CD4-positive, alpha-beta T cell treated with Interleukin-6 at 100 ng/mL for 8 hours (primary cell): ENCODE measurements at regions not wholly inside any gene's neighbourhood (a gene's known extent, or its start where the extent isn't known, plus 50 kb on each side); places are given as distances from the start of the nearest gene placed in this dataset.

Source experiments
- DNase-seq: peaks from one replicate; pipeline ENCODE4 v3.0.0-alpha.2; 2020; ENCODE audit warnings: mixed read lengths, low spot score

DNA sequence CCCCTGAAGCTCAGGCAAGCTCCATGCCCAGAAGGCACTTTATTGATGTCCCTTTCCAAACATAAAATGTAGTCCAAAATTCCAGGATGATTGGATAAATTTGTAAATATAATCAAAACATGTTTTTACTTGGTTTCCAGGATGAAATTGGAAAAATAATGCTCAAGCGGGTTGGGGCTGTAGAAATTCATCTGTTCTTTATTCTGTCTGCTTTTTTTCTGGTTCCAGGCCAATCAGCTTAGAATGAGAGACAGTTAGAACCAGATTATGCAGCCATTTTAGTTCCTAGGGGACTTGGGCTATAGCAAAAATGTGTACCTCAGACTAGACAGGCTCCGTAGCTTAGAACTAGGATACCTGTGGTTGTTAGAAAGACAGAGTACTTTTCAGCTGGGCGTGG, 450.8 kb downstream of the MCTP2 start:
- DNase-seq, result no peak

DNA sequence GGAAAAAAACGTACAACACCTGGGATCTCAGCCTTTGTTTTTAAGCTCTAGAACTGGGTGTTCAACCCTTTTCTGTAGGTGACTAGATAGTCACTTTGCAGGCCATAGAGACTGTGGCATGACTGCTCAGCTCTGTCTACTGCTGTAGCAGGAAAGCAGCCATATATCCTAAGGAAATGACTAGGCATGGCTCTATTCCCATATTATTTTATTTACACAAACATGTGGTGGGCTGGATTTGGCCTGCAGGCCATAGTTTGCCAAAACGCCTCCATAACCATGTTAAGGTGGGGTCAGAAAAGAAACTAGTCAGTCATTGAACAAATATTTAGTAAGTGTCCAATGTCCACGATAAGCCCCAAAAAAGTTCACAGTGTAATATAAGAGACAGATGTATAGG, 452.5 kb downstream of the MCTP2 start:
- DNase-seq, result no peak

DNA sequence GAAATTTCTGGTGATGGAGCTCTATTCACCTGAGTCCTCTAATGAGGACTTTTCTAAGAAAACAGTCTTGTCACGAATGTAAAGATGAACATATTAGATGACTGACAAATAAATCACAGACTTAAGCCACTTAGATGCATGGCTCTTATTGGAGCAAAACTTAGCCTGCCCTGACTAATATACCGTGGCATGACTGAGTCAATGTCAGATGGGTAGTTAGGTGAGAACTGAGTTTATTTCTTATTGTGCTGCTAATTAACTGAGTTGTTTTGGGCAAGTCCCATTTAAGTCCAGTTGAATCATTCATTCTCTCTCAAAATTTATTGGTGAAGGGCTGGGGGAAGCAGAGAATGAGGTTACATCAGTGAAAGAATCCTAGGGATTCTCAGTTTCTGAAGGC, 459.8 kb downstream of the MCTP2 start:
- no peak for DNase-seq

DNA sequence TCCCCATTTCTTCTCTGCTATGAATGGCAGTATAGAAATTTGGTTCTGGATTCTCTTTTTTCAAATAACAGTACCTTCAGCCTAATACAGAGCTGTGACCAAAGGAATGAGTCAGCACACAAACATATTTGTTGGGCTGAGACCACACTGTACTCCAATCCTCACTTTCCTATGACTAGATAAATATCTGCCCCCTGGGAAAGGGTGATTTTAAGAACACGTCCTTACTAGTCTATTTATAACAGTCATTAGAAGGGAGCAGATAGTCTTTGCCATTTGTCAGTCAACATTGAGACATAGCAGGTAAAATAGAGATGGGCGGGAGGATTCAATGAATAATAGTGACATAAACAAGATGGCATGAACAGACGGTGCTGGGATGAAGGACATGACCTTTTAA, 461.3 kb downstream of the MCTP2 start:
- DNase-seq, result no peak

DNA sequence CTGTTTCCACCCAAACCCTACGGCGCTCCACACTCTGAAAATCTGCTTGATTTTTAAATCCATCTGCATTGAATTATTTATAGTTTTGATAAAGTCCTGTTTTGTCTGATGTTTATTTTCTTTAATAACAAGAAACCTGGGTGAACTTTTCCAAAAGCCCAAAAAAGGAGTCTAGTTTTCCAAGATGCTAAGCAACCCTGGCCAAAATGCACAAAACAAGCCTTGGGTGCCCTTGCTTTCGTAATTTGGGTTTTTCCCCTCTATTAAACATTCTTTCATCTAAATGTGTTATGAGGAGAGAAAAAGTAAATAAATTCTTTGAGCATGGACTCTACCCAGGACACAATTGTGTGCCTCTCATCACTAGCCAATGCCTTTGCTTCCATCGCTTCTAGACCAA, 468.9 kb downstream of the MCTP2 start:
- DNase-seq, result no peak

DNA sequence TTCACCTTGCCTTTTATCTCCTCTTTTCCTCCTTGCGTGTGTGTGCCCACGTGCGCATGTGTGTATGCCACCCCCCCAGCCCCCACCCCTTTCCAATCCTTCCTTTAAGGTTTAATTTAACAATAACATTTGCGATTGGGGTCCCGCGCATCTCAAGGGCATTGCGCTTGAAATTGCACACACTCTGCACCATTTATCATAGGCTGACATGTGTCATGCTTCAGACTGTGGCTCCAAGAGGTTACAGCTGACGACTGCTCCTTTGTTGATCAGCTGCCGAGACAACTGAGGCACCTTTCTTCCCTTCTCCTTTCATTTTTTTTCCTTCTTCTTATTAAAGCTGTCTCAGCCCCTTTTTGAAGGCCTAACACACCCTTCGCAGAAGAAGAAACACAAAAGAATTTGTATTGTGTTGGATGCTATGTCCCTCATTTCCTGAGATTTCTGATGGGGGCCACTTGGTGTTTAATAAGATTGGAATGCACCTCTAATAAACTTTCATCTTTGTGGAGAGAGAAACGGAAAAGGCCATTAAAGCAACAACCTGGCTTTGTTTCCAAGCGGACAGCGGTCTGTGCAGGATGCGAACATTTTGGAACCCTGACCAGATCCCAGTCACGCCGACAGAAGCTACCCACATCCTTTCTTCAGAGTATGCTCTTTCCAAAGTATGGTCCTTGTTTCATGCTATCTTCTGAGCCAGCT, 470.1 kb downstream of the MCTP2 start:
- DNase-seq, result no peak

DNA sequence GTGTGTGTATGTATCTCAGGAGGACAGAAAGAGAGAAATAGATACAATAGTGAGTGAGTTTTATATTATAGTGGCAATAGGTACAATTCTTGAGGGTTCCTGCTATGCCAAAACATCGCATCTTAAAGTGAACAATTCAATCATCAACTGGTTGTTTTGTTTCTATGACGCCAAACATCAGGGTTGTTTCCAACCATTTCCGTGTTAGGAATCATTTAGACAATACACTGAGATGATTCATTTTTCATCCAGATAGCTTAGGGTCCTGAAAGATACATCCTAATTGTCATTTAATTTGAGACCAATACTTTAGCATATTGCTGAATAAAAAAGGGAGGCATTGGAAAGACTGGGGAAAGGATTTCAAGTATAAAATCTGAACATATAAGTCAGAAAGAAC, 472.2 kb downstream of the MCTP2 start:
- DNase-seq, result no peak

DNA sequence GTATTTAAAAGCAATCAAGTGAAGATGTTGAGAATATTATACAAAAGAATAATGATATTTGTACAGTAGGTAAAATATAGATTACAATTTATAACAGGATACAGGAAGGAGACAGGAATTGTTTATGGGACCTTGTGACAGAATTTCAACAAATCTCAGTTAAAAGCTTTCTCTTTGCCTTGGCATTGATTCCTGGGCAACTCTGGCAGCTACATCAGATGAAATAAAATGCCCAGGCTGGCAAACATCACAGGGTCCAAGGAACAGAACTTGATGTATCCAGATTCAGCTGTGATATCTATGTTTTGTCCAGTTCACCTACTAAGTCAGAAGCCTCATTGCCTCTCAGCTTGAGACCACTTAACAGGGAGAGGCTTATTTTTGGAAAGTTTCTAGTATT, 473.1 kb downstream of the MCTP2 start:
- DNase-seq, result no peak

DNA sequence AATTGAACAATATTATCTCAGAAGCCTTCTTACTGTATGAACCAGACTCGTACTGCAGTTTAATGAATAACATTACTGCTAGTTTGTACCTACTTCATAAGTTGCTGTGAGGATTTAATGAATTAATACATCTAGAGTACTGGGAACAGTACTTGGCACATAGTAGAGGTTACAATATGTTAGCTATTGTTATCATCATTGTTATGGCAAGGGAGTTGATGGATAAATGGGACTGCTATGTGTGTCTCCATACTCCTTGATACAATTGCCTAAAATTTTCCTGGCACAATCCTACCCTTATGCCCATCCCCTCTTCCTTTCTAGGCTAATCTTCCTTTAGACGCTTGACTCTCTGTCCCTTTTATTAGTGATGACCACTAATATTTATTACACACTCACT, 473.6 kb downstream of the MCTP2 start:
- no peak for DNase-seq

DNA sequence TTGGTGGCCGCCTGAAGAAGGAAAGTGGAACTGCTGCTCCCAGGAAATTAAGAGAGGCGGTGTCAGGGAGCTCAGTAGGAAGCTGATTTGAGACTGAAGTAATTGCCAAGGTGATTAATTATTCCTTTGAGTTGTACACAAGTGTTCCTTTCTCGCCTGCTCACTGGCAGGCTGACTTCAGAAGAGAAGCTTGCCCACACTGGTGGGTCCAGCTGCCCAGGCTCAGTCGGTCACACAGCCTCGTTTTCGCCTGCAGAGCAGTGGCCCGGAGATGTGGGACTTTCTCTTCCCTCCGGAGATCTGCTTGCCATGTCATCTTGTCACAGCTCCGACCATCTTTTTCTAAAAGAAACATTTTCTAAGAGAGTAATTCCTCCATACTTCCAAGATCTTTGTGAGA, 478.0 kb downstream of the MCTP2 start:
- DNase-seq, result no peak

DNA sequence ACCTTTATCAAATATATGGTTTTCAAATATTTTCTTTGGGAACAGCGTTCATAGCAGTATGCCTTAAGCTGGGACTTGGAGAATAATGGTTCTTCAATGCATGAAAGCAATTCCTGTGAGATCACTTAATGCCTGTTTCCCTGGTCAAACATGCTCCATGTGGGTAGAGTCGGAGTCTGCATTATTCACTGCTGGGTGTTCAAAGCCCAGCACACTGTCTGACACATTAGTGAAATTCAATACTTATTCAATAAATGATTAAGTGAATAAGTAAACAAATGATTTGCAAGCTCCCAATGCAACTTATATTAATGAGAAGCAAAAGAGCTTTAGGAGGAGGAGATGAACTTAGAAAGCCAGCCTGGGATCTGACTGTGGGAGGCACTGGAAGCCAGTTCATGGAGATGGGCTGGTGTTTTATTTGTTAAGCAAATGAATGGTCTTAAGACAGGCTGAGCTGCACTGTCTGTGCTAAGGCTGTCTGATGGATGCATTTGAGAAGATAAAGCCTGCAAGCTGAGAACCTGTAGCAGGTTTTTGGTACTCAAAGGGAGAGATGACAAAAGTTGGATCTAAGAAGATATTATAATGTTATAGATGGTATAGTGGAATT, 490.8 kb downstream of the MCTP2 start:
- no peak for DNase-seq

DNA sequence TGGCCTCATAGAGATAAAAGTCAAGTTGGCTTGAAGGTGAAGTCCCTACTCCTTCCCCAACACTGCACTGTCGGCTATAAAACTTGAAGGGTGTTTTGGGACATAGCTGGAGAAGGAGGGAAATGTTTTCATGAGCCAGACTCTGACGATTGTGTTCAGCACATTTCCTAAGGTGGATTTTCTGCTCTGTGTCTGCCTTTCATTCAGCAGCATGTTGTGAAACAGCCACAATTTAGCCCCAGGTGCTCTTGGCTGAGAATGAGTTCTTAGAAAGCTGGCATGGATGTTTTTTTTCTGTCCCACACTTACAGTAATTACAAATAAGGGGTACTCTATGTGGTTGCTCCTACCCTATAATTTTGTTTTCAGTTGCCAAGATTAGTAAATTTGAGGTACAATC, 492.4 kb downstream of the MCTP2 start:
- no peak for DNase-seq

DNA sequence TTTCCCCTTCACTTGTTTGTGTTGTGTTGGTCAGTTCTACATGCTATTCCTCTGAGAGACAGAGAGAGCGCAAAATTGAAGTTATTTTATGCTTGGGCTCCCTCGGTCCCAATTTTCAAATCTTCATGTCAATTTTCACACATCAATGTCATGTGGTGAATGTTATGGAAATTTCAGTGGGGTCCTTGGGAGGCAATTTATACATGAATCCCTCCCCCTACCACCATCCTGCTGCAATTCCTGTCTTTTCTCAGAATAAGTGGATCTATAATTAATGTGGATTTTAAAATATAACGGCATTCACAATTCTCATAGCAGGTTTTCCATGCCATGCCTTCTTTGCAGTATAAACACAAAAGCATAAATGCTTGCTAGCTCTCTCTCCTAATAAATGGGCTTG, 499.9 kb downstream of the MCTP2 start:
- no peak for DNase-seq

DNA sequence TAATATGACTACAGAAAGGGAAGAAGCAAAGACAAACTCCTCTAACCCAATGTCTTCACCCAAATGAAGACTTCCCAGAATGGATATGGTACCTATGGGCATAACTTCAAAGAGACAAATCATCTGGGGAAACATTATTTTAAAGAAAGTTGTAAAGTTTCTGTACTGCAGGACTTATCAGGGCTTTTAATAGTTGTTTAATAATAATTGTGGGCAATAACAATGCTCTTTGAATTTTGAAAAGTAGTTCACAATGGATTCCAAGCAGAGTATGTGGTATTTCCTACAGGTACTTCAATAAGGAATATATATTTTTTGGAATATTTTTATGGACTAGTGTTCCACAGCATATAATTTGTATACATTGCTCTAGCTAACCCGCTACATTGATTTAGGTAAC, 503.1 kb downstream of the MCTP2 start:
- no peak for DNase-seq

DNA sequence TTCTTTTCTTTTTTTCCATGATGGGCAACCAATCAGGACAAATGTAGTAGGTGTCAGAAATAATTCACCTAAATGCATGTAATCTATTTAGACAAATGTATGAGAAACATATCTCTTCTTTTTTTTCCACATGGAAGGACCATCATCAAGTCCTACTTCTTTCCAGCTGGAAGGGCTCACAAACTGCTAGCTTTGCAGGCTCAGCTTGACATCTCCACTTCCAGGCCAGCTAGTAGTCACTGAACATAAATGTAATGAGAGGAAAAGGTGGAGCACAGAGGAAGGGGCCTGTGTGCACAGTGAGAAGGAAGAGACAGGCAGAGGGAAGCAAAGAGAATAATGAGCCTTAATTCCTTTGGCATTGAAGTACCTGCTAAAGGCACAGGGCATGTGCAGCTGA, 504.9 kb downstream of the MCTP2 start:
- DNase-seq, result no peak

DNA sequence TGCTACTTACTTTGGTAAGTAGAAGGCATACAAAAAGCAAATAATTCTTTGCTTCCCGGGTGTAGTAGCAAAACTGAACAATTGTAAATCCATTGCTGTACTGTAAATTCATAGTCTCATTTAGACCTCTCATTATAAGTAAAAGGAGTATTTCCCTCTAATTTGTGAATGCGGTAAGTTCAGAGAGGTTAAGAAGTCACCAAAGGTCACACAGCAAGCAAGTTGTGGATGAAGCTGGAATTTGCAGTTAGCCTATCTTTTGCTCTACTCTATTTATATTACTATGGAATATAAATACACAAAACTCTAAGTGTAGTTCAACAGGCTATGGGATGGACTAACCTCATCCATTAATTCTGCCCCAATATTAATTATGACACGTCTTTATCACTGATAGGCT, 508.3 kb downstream of the MCTP2 start:
- DNase-seq, result no peak

DNA sequence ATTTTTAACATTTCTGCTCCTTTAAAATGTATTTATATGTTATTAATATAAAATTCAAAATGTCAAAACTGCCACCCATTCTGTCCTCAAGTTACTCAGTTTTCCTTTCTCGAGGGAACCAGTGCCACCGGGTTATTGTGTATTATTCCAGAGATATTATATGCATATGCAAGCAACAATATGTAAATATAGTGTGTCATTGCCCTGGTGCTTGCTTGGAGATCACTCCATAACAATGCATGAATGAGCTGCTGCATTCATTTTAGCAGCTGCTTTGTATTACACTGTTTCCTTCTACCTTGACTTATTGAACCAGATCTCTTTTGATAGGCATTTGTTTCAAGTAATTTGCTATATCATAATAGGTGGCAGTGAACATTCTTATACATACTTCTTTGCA, 509.1 kb downstream of the MCTP2 start:
- no peak for DNase-seq

DNA sequence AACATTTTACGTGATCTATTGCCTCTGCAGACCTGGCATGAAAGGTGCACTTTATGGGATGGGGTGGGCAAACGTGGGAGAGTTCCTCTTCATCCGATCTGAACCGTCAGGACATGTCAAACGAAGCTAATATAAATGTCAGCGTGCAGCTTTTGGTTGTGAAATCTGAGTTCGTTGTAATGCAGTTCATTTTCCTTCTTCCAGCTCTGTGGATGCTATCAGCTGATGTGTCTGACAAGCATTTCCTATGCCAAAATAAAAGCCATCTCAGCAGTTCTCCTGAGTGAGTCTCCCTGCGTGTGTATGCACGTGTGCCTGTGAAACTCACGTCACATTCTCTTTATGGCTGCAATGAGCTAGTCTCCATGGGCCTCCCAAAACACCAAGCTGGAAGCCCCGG, 512.3 kb downstream of the MCTP2 start:
- DNase-seq, result no peak

DNA sequence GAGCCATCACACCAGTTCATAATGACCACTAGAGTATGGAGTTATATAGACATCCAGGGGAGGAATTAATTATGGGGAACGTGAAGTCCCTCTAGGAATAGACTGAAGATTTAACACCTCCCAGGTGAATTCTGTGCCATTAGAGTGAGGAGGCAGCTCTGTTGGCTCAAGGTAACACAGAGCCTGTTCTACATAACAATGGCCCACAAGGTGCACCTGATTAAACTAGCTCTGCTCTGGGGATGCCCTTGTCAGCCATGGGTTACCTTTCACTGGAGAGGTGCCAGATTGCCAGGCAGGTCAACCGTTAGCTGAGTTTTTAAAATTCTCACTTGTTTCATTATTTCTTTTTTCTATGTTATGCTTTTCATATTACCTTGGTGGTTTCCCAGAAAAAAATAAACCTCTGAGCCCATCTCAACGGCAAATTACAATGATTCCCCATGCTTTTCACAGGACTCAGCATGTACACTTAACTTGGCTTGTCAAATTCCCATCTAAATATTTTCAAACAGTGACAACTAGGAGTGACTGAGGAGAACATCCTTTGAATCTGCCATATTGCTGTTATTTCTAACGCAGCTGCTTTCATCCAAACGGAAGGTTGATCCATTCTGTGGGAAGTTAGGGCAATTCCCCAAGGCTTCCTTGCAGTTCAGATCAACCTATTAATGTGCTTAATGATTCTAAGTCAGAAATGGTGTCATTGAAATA, 512.9 kb downstream of the MCTP2 start:
- DNase-seq, result no peak

DNA sequence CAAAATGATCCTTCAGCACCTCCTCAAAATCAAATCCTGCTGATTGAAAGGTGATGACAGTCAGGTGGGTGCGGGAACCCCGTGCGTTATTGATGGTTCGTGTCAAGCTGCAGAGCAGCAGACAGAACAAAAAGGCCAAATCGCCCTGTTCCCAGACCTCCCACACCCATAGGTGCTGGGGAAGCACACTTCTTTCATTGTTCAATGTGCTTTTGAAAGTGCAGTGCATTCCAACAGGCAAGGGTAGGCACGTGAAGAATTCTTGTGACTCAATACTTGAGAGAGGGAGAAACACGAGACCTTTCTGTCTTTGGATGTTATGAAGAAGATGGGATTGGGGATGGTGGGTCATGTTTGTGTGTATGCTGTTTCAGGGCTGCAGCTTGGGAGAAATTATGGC, 514.0 kb downstream of the MCTP2 start:
- no peak for DNase-seq

DNA sequence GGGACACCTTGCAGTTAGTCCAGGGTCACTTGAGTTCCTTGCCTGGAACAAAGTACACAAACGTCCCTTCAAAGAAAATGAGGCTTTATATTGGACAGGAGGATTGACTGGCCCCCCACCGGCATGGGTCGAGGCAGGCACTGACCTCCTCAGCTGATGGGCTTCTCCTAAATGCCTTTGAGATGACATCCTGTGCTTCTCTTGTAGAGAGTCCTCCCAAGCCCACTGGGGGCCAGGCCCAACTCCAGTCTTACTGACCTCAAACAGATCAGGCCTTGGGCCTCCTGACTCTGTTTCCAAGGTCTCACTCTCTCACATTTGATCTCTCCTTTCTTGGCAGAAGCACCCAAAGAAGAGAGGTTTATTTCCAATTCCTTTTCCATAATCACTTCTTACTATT, 516.1 kb downstream of the MCTP2 start:
- no peak for DNase-seq

DNA sequence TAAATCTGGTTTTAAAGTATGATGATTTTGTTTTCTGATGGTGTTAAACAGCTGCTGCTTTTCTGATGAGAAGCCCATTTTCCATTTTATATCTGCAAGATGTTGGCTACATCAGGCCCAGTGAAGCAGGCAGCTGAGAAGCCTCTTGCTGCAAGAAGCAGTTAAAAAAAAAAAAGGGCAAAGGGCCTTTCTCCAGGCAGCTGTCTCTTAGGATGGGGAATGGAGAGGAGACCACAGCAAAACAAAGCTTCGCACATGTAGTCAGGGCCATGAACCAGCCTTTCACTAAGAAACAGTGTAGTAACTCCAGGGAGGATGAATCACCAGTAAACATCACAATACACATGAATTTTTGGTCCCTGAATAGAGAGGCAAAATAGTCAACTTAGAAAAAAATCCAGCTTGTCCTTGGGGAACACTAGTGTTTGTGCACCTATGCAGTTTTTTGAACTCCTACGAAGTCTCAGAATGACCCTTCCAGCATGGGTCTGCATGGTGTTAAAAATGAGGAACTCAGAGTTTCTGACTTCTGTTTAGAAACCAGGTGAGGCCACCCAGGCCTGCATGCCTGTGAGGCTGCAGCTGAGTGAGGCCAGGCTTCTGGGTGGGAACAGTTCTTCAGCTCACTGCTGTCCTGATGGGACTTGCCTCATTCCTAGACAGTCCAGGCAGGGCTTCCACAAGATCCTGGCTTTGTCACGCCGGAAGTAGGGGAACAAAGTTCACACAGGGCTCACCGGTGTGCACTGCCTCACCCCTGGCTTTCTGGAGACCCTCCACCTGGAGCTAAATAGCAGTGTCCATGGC, 518.7 kb downstream of the MCTP2 start:
- DNase-seq, result no peak

DNA sequence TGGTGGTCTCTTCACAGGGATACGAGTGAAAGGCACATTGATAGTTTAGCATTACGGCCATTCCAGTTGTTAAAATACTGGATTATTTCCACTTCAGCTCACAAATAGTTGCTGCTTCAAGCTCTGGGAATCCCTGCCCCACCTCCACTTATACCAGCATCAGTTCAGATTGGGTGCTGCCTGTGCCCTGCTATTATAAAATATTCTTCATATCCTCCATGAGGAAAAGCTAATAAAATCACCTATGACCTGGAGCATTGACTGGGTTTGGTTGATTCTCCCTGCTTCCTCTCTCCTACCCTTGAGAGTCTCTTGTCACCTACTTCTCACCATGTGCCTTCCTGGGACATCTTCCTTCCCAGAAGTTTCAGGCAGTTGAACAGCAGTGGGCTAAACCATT, 529.0 kb downstream of the MCTP2 start:
- DNase-seq, result no peak
